K562 (cell line): ENCODE measurements at regions not wholly inside any gene's neighbourhood (a gene's known extent, or its start where the extent isn't known, plus 50 kb on each side); places are given as distances from the start of the nearest gene placed in this dataset.

Experiments used
- BMI1 ChIP-seq: fragments of 150-350 bp; IDR thresholded peaks from 2 replicates; pipeline ENCODE4 v1.6.1; 2014; ENCODE audit warnings: low read length
- ESRRA ChIP-seq: fragments of 450-650 bp; IDR thresholded peaks from 2 replicates; pipeline ENCODE4 v1.6.1; 2014; ENCODE audit warnings: low read depth, mild to moderate bottlenecking, moderate library complexity, borderline replicate concordance
- ZNF165 ChIP-seq: fragments of 250-450 bp; sonication (Bioruptor Pico); IDR thresholded peaks from 2 replicates; pipeline ENCODE4 v1.4.0; 2020; ENCODE audit warnings: borderline replicate concordance

DNA sequence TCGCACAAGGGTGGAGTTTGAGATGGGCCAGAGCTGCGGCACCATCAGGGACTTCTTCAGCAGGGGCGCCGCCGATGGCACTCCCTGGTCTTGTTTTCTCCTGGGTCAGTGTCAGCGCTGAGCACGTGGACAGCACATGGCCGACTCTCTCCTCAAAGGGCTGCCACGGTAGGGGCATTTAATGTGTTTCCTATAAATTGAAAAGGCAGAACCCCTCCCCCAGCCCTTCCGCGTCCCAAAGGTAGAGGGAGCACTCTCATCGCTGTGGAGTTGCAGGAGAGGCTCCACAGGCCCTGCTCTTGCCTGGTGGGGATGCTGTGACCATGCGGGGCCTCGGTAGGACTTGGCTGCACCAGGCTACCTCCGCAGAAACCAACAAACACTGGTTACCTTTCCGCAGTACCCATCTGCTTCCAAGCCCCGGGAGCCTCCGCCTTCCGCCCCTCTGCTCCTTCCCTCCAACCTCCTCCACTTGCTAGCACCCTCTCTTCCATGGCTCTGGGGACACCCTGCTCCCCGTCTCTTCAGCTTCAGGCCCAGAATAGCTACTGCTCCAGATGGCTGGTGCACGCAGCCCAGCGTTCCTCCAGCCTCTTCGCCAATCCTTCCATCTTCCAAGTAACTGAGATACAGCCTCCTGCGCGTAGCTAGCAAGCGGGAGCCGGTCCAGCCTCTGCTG, 166.3 kb upstream of the ADCY1 start:
- TF ChIP-seq BMI1 (no peak), ZNF165 (no peak), ESRRA (no peak)
